ENCODE measurements at regions not wholly inside any gene's neighbourhood (a gene's known extent, or its start where the extent isn't known, plus 50 kb on each side); places are given as distances from the start of the nearest gene placed in this dataset.
"Not testable (repeated sequence)": the region's sequence is repeated elsewhere in the genome, so short reads cannot be mapped to it uniquely, and the experiment has no call there.

GRCh38 chr6:120447605-120448004 lies 886.7 kb downstream of the TBC1D32 start:
- TF ChIP-seq CTCF (IDR thresholded peaks at IDR 0.05; ENCODE audit: unreplicated experiment): no peak
- intact Hi-C loops (cut with micrococcal nuclease; ENCODE audit: unreplicated experiment): no loop called here
- Mint-ChIP-seq H3K27ac (ENCODE audit: unreplicated experiment) (no peak overlapping the region), H3K9me3 (ENCODE audit: low read depth, unreplicated experiment) (peaks cover 3% of the 10 kb centered on the region), H3K4me1 (ENCODE audit: low read depth, unreplicated experiment) (no peaks in the 10 kb centered on the region), H3K27me3 (ENCODE audit: unreplicated experiment) (no peaks in the 10 kb centered on the region), H3K4me3 (ENCODE audit: low read depth, unreplicated experiment) (no peak overlapping the region), H3K36me3 (ENCODE audit: insufficient read depth, unreplicated experiment) (no peaks in the 10 kb centered on the region)
- no peak for DNase-seq
- CTCF ChIA-PET: no interaction called here
- BruUV-seq (replicated peaks): no TSS peak

DNA sequence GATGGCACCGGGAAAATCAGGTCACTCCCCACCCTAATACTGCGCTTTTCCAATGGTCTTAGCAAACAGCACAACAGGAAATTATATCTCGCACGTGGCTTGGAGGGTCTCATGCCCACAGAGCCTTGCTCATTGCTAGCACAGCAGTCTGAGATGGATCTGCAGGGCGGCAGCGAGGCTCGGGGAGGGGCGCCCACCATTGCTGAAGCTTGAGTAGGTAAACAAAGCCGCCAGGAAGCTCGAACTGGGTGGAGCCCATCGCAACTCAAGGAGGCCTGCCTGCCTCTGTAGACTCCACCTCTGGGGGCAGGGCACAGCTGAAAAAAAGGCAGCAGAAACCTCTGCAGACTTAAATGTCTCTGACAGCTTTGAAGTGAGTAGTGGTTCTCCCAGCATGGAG lies 901.4 kb downstream of the TBC1D32 start:
- H3K27me3 Mint-ChIP-seq (ENCODE audit: unreplicated experiment); H3K4me3 Mint-ChIP-seq (ENCODE audit: low read depth, unreplicated experiment); H3K36me3 Mint-ChIP-seq (ENCODE audit: insufficient read depth, unreplicated experiment); H3K9me3 Mint-ChIP-seq (ENCODE audit: low read depth, unreplicated experiment); BruUV-seq (replicated peaks); DNase-seq; H3K27ac Mint-ChIP-seq (ENCODE audit: unreplicated experiment); intact Hi-C loops (cut with micrococcal nuclease; ENCODE audit: unreplicated experiment); CTCF ChIA-PET; H3K4me1 Mint-ChIP-seq (ENCODE audit: low read depth, unreplicated experiment): not testable (repeated sequence)

DNA sequence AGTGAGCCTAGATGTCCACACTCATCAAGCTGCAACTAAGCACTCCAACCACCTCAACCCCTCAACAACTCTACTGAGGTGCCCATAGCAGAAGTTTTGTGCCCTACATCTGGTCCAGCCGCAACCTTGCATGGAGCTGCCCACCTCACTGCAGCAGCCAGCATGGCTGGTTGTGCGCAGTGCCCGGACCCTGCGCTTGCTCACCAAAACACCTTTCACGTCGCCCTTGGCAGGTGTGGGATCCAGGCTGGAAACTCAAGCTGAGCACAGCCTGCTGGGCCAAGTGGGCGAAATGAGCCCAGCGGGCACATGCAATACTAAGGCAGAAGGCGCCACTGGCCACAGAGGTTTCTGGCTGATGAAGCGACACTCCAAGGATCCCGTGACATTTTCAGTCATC lies 902.4 kb downstream of the TBC1D32 start:
- no peaks in the 10 kb centered on the region for H3K36me3 Mint-ChIP-seq (ENCODE audit: insufficient read depth, unreplicated experiment)
- intact Hi-C loops (cut with micrococcal nuclease; ENCODE audit: unreplicated experiment): no loop called here
- TF ChIP-seq CTCF (IDR thresholded peaks at IDR 0.05; ENCODE audit: unreplicated experiment): no peak
- H3K9me3 Mint-ChIP-seq (ENCODE audit: low read depth, unreplicated experiment): peaks cover 9% of the 10 kb centered on the region
- H3K27me3 Mint-ChIP-seq (ENCODE audit: unreplicated experiment): no peaks in the 10 kb centered on the region
- no peaks in the 10 kb centered on the region for H3K4me1 Mint-ChIP-seq (ENCODE audit: low read depth, unreplicated experiment)
- H3K4me3 Mint-ChIP-seq (ENCODE audit: low read depth, unreplicated experiment): no peak overlapping the region
- H3K27ac Mint-ChIP-seq (ENCODE audit: unreplicated experiment): no peak overlapping the region
- CTCF ChIA-PET: no interaction called here
- no TSS peak for BruUV-seq (replicated peaks)
- DNase-seq: no peak

GRCh38 chr6:120411394-120411793 lies 922.9 kb downstream of the TBC1D32 start:
- CTCF ChIA-PET: interaction anchor here (0.7 kb wide), 1 partner anchor 79 kb away, joined by 3 read pairs; no protein-coding TSS in a partner anchor
- no peak overlapping the region for H3K27ac Mint-ChIP-seq (ENCODE audit: unreplicated experiment)
- no peaks in the 10 kb centered on the region for H3K36me3 Mint-ChIP-seq (ENCODE audit: insufficient read depth, unreplicated experiment)
- BruUV-seq (replicated peaks): no TSS peak
- no peak for TF ChIP-seq CTCF (IDR thresholded peaks at IDR 0.05; ENCODE audit: unreplicated experiment)
- H3K4me1 Mint-ChIP-seq (ENCODE audit: low read depth, unreplicated experiment): no peaks in the 10 kb centered on the region
- DNase-seq: no peak
- H3K27me3 Mint-ChIP-seq (ENCODE audit: unreplicated experiment): no peaks in the 10 kb centered on the region
- peaks cover 4% of the 10 kb centered on the region for H3K9me3 Mint-ChIP-seq (ENCODE audit: low read depth, unreplicated experiment)
- no peak overlapping the region for H3K4me3 Mint-ChIP-seq (ENCODE audit: low read depth, unreplicated experiment)
- intact Hi-C loops (cut with micrococcal nuclease; ENCODE audit: unreplicated experiment): no loop called here

DNA sequence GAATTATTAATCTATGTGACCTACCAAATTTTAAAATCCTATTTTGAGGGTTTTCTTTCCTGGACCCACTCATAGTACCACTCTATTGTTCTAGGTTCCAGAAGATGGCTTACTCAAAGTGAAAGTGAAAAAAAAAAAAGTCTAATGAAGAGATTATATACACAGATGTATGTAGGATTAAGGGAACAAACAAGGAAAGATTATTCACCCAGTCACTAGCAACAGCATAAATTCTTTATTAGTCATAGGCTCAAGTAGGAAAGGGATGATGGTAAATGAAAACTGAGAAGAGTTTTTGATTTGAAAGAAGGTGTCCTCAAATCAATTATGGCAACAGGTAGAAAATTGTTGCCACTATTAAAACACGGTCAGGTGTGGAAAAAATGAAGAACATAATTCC lies 923.7 kb downstream of the TBC1D32 start:
- Mint-ChIP-seq H3K27me3 (ENCODE audit: unreplicated experiment) (no peaks in the 10 kb centered on the region), H3K9me3 (ENCODE audit: low read depth, unreplicated experiment) (peaks cover 4% of the 10 kb centered on the region), H3K4me1 (ENCODE audit: low read depth, unreplicated experiment) (no peaks in the 10 kb centered on the region), H3K27ac (ENCODE audit: unreplicated experiment) (no peak overlapping the region), H3K4me3 (ENCODE audit: low read depth, unreplicated experiment) (no peak overlapping the region), H3K36me3 (ENCODE audit: insufficient read depth, unreplicated experiment) (no peaks in the 10 kb centered on the region)
- no peak for DNase-seq
- intact Hi-C loops (cut with micrococcal nuclease; ENCODE audit: unreplicated experiment): no loop called here
- BruUV-seq (replicated peaks): no TSS peak
- no peak for TF ChIP-seq CTCF (IDR thresholded peaks at IDR 0.05; ENCODE audit: unreplicated experiment)
- CTCF ChIA-PET: no interaction called here

All from Calu3 (cell line).